CD4-positive, alpha-beta T cell treated with Interleukin-1 beta for 1 hour (primary cell): ENCODE measurements at regions not wholly inside any gene's neighbourhood (a gene's known extent, or its start where the extent isn't known, plus 50 kb on each side); places are given as distances from the start of the nearest gene placed in this dataset.
"Not testable (repeated sequence)": the region's sequence is repeated elsewhere in the genome, so short reads cannot be mapped to it uniquely, and the experiment has no call there.

ENCODE experiments used
- DNase-seq, 2 donors: peaks; one replicate each; pipeline ENCODE4 v3.0.0-alpha.2; 2020 to 2022

DNA sequence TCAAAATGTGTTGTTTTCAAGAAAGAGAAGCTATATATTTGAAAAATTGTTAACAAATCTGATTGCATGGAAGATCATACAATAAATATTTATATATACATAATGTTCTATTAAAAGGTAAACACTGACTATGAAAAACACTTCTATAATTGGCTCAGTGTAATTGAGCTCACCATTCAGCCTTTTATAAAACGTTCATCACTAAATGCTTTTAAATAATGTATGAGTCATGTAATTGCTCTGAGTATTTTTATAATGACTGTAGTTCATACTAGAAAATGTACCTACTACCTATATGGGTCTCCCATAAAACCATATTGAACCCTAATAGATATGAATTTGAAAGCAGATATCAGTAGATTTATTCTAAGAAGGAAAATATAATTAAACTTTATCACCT lies 240.4 kb upstream of the MGAT4C start:
- no peak for DNase-seq

DNA sequence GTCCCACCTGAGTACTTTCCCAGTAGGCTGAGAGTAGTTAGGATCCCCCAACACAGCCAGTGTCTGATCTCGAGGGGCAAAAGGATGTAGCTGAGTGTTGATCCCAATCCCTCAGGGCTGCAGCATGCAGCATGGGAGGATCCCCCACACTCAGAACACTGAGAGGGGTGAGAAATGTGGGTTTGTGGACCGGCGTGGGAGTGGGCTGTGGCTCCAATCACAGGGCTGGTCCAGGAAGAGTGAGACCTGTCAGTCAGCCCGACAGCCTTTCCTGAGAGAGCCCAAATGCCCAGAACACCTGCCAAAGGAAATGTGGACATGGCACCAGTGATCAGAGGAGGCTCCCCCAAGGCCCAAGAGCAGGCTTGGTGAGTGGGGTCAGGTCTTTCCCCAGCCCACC lies 228.3 kb upstream of the MGAT4C start:
- no peak for DNase-seq

DNA sequence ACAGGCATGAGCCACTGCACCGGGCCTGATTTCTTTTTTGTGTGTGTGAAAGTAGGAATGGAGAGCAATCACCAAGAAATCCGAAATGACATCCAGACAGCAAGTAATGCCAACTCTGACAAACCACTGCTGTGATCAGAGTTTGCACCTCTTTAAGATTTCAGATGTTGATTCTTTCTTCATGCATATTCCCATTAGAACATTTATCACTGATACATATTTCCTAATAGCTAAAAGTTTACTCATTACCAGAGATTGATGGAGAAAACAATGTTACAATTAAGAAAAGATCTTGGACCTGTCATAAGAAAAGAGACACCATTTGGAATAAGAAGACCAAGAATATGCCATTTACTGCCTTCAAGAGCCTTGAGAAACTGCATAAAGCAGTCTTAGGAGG lies 217.0 kb upstream of the MGAT4C start:
- DNase-seq = no peak

DNA sequence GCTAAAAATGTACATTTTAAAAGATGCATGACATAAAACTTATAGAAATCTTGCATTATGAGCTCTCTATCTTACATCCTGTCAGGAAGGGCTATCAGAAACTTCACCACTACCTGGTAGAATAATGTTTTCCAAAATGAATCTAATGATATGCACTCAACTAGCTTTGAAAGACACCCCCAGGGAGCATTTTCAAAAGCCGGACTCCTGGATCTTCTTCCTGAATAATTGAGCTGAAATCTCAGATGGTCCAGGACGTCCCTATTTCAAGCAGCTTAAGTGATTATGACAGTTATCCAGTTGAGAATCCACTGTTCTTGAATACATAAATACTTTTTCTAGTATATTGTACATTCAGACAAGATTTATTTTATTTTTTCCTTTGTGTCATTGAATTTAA lies 200.6 kb upstream of the MGAT4C start:
- DNase-seq = no peak

GRCh38 chr12:86456241-86456640 lies 200.1 kb upstream of the MGAT4C start:
- DNase-seq = no peak

GRCh38 chr12:86445356-86445755 lies 189.2 kb upstream of the MGAT4C start:
- no peak for DNase-seq

DNA sequence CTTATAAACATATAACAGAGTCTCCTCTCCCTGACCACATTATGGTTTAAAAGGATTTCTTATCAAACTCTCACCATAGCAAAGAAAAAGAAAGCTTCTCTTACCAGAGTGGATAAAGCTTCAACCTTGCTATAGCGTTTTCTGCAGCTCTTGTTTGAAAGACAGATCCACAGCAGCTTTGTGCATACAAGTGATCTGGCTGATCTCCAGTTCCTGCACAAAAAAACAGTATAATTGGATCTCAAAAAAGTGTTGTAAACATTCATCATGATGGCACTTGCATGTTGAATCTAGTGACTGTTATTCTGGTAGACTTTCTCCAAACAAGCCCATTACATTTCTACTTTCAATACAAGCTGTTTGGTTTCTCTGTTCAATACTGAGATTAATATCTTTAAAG lies 178.9 kb upstream of the MGAT4C start:
- DNase-seq = no peak

GRCh38 chr12:86429824-86430223 lies 173.6 kb upstream of the MGAT4C start:
- DNase-seq = no peak

GRCh38 chr12:86421333-86421732 lies 165.1 kb upstream of the MGAT4C start:
- DNase-seq = no peak

GRCh38 chr12:86414201-86414600 lies 158.0 kb upstream of the MGAT4C start:
- no peak for DNase-seq

DNA sequence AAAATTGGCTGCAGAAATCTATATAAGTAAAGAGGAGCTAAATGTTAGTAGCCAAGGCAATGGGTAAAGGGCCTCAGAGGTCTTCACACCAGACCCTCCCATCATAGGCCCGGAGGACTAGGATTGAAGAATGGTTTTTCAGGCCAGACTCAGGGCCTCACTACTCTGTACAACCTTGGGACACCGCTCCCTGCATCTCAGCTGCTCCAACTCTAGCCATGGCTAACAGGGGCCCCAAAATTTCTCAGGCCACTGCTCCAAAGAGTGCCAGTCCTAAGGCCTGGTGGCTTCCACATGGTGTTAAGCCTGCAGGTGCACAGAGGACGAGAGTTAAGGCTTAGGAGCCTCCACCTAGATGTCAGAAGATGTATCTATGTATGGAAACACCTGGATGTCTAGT lies 155.5 kb upstream of the MGAT4C start:
- DNase-seq = no peak

DNA sequence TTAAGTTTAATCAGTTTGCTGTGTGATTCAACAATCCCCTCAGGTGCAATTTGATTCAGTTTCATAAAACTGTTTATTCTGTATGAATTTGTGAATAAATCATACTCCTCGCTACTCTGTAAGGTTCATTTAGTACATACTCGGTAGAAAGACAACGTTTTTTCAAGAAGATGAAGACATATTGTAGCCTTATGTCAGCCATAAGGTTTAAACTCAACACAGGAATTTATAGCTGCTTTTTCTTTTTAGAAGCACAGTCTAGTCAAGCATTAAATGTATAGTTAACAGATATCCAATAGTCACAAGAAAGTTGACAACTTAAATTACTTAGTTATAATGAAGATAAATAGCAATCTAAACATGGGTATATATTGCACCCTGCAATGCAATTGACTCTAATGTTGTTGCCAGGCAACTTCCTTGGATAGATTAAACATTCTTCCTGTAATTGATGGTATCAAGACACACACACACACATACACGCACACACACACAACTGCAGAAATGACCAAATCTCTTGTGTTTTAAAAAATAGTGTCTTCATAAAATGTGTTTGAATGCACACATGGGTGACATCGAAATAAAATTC lies 151.5 kb upstream of the MGAT4C start:
- no peak for DNase-seq

DNA sequence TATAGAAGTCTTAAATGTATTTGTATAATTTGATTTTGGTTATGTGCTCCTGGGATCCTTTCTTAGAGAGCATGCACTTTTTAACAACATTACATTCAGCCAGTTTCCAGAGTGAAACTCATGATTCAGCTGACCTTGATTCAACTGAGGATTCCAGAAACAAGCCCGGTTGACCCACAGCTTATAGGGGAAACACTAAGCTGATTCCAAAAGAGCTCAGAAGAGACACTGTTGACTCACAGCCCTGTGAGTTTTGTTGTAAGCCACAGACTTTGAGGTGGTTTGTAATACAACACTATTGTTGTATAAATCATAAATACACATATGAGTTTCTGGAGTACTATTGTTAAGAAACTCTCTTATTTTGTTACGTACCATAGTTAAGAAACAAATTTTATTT lies 133.8 kb upstream of the MGAT4C start:
- no peak for DNase-seq

DNA sequence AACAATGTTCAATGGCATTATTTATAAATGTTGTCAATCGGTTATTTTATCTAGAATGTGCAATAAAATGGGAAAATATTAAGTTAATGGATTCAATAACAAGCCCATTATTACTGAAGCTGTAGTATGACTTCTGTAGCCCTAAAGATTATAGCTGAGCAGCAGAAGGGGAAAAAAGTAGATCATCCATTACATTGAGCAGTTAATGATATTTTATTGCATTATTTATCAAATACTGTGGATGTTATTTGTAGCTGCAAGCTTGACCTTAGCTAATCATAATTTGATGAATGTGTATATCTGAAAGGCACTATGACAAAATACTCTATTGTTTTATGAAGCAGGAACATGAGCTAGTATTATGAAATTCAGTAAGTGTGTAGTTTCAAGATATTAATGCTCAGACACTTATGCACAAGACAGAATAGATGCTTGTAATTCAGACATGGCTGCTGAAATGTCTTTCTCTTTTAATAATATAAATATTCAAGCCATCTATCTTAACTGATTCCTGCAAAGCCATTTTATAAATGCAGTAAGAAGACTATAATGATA lies 131.5 kb upstream of the MGAT4C start:
- no peak for DNase-seq

DNA sequence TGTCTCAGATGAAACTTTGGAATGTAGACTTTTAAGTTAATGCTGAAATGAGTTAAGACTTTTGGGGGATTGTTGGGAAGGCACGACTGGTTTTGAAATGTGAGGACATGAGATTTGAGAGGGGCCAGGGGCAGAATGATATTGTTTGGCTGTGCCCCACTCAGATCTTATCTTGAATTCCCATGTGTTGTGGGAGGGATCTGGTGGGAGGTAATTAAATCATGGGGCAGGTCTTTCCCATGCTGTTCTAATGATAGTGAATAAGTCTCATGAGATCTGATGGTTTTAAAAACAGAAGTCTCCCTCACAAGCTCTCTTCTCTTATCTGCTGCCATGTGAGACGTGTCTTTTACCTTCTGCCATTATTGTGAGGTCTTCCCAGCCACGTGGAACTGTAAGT lies 127.6 kb upstream of the MGAT4C start:
- DNase-seq = not testable (repeated sequence)

DNA sequence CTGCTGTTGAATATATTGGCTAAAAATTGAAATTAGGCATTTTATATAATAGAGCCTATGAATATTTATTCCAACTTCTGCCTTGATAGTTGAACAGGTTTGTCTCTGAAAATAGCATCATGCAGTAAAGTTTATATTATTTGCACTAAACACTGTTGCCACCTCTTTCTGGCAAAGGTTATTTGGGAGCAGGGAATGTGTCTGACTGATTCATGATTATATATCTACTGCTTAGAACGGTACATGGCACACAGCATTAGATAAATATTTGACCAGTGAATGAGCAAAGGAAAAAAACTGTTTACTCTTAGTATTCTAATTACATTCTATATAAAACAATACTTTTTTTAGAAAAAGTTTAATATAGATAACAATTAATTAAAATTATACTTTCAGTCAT lies 123.1 kb upstream of the MGAT4C start:
- DNase-seq = no peak

DNA sequence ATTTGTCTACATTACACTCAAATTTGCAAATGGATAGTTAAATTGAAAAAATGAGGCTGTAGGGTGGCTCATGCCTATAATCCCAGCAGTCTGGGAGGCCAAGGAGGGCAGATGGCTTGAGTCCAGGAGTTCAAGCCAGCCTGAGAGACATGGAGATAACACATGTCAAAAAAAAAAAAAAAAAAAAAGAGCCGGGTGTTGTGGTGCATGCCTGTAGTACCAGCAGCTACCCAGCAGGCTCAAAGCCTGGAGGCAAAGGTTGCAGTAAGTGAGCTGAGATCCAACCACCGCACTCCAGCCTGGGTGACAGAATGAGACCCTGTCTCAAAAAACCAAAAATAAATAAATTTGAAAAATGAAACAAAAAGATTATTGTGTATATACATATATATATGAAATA lies 119.9 kb upstream of the MGAT4C start:
- DNase-seq = no peak

- DNase-seq = no peak
Observed at GRCh38 chr12:86373813-86374212, 117.6 kb upstream of the MGAT4C start.

GRCh38 chr12:86367137-86367536 lies 110.9 kb upstream of the MGAT4C start:
- DNase-seq = no peak

- DNase-seq = no peak
Observed at GRCh38 chr12:86349196-86349595, 93.0 kb upstream of the MGAT4C start.

- DNase-seq = no peak
Observed at GRCh38 chr12:86333955-86334522, 77.8 kb upstream of the MGAT4C start.

GRCh38 chr12:86331457-86331856 lies 75.3 kb upstream of the MGAT4C start:
- DNase-seq = no peak

GRCh38 chr12:86331012-86331411 lies 74.8 kb upstream of the MGAT4C start:
- DNase-seq = no peak

DNA sequence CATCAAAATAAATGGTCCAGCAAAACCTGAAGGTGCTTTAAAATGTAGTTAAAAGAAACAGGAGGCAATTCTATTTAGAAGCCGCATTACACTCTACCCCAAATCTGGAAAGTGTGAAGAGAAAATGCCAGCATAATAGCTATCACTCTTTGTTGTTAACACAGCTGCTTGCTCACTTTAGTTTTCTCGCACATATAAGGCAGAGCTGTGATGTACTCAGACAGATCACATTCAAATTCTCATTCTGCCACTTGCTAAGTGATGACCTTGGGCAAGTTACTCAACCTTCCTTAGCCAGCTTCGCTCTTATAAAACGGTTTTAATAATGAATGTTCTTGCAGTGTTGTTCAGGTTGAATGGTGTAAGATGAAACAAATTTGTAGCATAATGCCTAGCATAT lies 56.0 kb upstream of the MGAT4C start:
- no peak for DNase-seq
